ENCODE measurements at regions not wholly inside any gene's neighbourhood (a gene's known extent, or its start where the extent isn't known, plus 50 kb on each side); places are given as distances from the start of the nearest gene placed in this dataset.
A peak's percentile ranks its signal among the peaks of the same experiment; 100 is the strongest.

DNA sequence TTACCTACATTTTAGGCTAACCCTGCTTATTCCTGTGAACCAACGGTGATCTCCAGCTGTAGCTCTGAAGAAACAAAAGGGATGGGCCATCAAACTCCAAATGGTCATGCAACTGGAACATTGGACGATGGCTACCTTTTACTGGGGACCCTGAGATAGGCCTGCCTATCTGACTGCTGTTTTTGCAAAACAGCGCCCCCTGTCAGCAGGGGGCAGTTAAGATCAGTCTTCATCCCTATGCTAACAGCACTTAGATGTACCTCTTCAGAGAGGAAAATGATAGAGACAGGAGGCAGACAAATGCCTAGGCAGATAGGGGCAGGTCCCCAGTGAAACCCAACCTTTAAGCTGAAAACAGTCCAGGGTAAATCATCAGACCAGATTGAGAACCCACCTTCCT, 1085.4 kb upstream of the SORCS1 start:
- no peak for DNase-seq (ENCODE audit: low read depth, low spot score)
- ChIA-PET POLR2A (no interaction called here), RAD21 (ENCODE audit: low non-redundant PET in 1 of 2, low total read pairs in 2 of 2, uncharacterized antibody in 2 of 2, unreplicated experiment in 2 of 2) (no interaction called here), CTCF (no interaction called here)
- TF ChIP-seq SIN3A (IDR thresholded peaks at IDR 0.05; ENCODE audit: low read depth): no peak
- TF ChIP-seq, protein P1, sequence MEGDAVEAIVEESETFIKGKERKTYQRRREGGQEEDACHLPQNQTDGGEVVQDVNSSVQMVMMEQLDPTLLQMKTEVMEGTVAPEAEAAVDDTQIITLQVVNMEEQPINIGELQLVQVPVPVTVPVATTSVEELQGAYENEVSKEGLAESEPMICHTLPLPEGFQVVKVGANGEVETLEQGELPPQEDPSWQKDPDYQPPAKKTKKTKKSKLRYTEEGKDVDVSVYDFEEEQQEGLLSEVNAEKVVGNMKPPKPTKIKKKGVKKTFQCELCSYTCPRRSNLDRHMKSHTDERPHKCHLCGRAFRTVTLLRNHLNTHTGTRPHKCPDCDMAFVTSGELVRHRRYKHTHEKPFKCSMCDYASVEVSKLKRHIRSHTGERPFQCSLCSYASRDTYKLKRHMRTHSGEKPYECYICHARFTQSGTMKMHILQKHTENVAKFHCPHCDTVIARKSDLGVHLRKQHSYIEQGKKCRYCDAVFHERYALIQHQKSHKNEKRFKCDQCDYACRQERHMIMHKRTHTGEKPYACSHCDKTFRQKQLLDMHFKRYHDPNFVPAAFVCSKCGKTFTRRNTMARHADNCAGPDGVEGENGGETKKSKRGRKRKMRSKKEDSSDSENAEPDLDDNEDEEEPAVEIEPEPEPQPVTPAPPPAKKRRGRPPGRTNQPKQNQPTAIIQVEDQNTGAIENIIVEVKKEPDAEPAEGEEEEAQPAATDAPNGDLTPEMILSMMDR (IDR thresholded peaks at IDR 0.05 in 2 of 3, conservative IDR thresholded peaks at IDR 0.05 in 1 of 3; ENCODE audit: borderline replicate concordance in 1 of 3, insufficient read depth in 1 of 3, low read depth in 2 of 3, low read length in 2 of 3): peak in 2 of 3 experiments; percentile 18 to 39; a peak in 3 of 6 replicates
- Histone ChIP-seq H3K9ac (ENCODE audit: low read length) (no peak overlapping the region), H3K4me2 (ENCODE audit: low read length) (no peak overlapping the region), H3K36me3 (ENCODE audit: control insufficient read depth in 1 of 2, insufficient read depth in 2 of 2, low read length in 2 of 2) (no peaks in the 10 kb centered on the region), H3K9me3 (ENCODE audit: control insufficient read depth in 1 of 2, insufficient read depth in 1 of 2, low read depth in 1 of 2, low read length in 2 of 2) (peaks cover 29 to 63% of the 10 kb centered on the region in 2 experiments; a peak in 2 of 4 replicates), H3K4me1 (ENCODE audit: control insufficient read depth in 1 of 2, insufficient read depth in 2 of 2, low read length in 2 of 2) (no peaks in the 10 kb centered on the region), H2AFZ (ENCODE audit: low read depth, low read length, poor library complexity, severe bottlenecking) (no peak overlapping the region), H3K9me2 (ENCODE audit: insufficient read depth) (no peaks in the 10 kb centered on the region), H3K4me3 (replicated peaks in 1 of 2; ENCODE audit: low read depth in 1 of 2, low read length in 2 of 2) (no peak overlapping the region), H3K27me3 (ENCODE audit: insufficient read depth, low read length) (no peaks in the 10 kb centered on the region), H4K20me1 (ENCODE audit: insufficient read depth) (no peaks in the 10 kb centered on the region), H3K27ac (ENCODE audit: low read depth, low read length) (no peak overlapping the region), H3K79me2 (ENCODE audit: insufficient read depth, low read length) (no peaks in the 10 kb centered on the region)
- no TSS peak for BruUV-seq (replicated peaks)
- intact Hi-C loops (cut with micrococcal nuclease): no loop called here
- ATAC-seq: no peak

DNA sequence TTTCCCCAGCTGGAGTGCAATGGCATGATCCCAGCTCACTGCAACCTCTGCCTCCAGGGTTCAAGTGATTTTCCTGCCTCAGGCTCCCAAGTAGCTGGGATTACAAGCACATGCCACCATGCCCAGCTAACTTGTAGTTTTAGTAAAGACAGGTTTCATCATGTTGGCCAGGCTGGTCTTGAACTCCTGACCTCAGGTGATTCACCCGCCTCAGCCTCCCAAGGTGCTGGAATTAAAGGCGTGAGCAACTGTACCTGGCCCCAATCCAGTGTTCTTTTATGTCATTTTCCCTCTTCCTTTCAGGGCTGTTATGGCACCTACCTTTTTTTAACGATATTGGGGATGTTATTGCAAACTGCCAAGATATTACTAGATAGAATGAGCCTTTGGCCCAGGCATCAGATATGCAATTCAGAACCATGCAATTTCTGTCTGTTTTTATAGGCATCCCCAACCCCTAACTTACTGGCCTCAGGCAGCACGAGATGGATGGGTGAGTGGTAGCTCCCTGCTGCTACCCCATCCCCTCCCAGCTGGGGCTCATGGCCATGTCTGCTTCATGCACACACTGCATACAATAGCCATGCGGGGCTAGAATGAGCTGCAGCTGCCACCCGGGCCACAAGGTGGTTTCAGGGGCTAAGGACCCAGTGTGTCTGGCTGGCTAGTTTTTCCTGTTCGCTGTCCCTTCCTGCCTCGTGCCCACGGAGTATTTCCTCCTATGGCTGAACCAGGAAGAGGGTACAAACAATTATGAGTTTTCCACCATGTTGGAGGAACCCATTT, 1080.1 kb upstream of the SORCS1 start:
- peaks cover 44 to 63% of the 10 kb centered on the region in 2 experiments; a peak in 2 of 4 replicates for H3K9me3 ChIP-seq (ENCODE audit: control insufficient read depth in 1 of 2, insufficient read depth in 1 of 2, low read depth in 1 of 2, low read length in 2 of 2)
- TF ChIP-seq POLR2AphosphoS5 (IDR thresholded peaks at IDR 0.05; ENCODE audit: low read depth, low read length) (no peak), CBX3 (IDR thresholded peaks at IDR 0.05; ENCODE audit: low read depth) (no peak), EZH2 (IDR thresholded peaks at IDR 0.05) (no peak), POLR2A (IDR thresholded peaks at IDR 0.05; ENCODE audit: borderline replicate concordance, extremely low read depth, insufficient read depth, insufficient read length) (no peak), EGR1 (IDR thresholded peaks at IDR 0.05; ENCODE audit: low read depth) (no peak), ZFX (IDR thresholded peaks at IDR 0.05) (no peak), TCF7L2 (IDR thresholded peaks at IDR 0.05; ENCODE audit: borderline replicate concordance, extremely low read depth, insufficient read depth, insufficient read length) (no peak), EZH2phosphoT487 (IDR thresholded peaks at IDR 0.05; ENCODE audit: borderline replicate concordance) (no peak), SRF (IDR thresholded peaks at IDR 0.05; ENCODE audit: low read depth) (no peak)
- TF ChIP-seq, protein P2, sequence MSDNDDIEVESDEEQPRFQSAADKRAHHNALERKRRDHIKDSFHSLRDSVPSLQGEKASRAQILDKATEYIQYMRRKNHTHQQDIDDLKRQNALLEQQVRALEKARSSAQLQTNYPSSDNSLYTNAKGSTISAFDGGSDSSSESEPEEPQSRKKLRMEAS (IDR thresholded peaks at IDR 0.05): no peak
- TF ChIP-seq, protein P1 (IDR thresholded peaks at IDR 0.05 in 2 of 3, conservative IDR thresholded peaks at IDR 0.05 in 1 of 3; ENCODE audit: borderline replicate concordance in 1 of 3, insufficient read depth in 1 of 3, low read depth in 2 of 3, low read length in 2 of 3): no peak
- TF ChIP-seq, protein P3, sequence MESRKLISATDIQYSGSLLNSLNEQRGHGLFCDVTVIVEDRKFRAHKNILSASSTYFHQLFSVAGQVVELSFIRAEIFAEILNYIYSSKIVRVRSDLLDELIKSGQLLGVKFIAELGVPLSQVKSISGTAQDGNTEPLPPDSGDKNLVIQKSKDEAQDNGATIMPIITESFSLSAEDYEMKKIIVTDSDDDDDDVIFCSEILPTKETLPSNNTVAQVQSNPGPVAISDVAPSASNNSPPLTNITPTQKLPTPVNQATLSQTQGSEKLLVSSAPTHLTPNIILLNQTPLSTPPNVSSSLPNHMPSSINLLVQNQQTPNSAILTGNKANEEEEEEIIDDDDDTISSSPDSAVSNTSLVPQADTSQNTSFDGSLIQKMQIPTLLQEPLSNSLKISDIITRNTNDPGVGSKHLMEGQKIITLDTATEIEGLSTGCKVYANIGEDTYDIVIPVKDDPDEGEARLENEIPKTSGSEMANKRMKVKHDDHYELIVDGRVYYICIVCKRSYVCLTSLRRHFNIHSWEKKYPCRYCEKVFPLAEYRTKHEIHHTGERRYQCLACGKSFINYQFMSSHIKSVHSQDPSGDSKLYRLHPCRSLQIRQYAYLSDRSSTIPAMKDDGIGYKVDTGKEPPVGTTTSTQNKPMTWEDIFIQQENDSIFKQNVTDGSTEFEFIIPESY (IDR thresholded peaks at IDR 0.05; ENCODE audit: extremely low read depth, insufficient replicate concordance, low read length): no peak

More for the DNA sequence above, 1080.1 kb upstream of the SORCS1 start:
- ATAC-seq: no peak
- no peak overlapping the region for H3K27ac ChIP-seq (ENCODE audit: low read depth, low read length)
- no peaks in the 10 kb centered on the region for H3K27me3 ChIP-seq (ENCODE audit: insufficient read depth, low read length)
- ChIA-PET RAD21 (ENCODE audit: low non-redundant PET in 1 of 2, low total read pairs in 2 of 2, uncharacterized antibody in 2 of 2, unreplicated experiment in 2 of 2) (no interaction called here), POLR2A (no interaction called here), CTCF (no interaction called here)
- no peaks in the 10 kb centered on the region for H3K4me1 ChIP-seq (ENCODE audit: control insufficient read depth in 1 of 2, insufficient read depth in 2 of 2, low read length in 2 of 2)
- H4K20me1 ChIP-seq (ENCODE audit: insufficient read depth): no peaks in the 10 kb centered on the region
- no peak overlapping the region for H2AFZ ChIP-seq (ENCODE audit: low read depth, low read length, poor library complexity, severe bottlenecking)
- no peaks in the 10 kb centered on the region for H3K36me3 ChIP-seq (ENCODE audit: control insufficient read depth in 1 of 2, insufficient read depth in 2 of 2, low read length in 2 of 2)
- H3K4me2 ChIP-seq (ENCODE audit: low read length): no peak overlapping the region
- no TSS peak for BruUV-seq (replicated peaks)
- H3K4me3 ChIP-seq (replicated peaks in 1 of 2; ENCODE audit: low read depth in 1 of 2, low read length in 2 of 2): no peak overlapping the region
- intact Hi-C loops (cut with micrococcal nuclease): no loop called here
- H3K9me2 ChIP-seq (ENCODE audit: insufficient read depth): no peaks in the 10 kb centered on the region
- H3K9ac ChIP-seq (ENCODE audit: low read length): no peak overlapping the region
- no peak for DNase-seq (ENCODE audit: low read depth, low spot score)
- H3K79me2 ChIP-seq (ENCODE audit: insufficient read depth, low read length): no peaks in the 10 kb centered on the region

All from HCT116 (cell line).